A673 (cell line): ENCODE measurements at regions not wholly inside any gene's neighbourhood (a gene's known extent, or its start where the extent isn't known, plus 50 kb on each side); places are given as distances from the start of the nearest gene placed in this dataset.

Experiments used
- CTCF ChIP-seq: fragments of 300-800, 200-600 bp; sonication (generic); conservative IDR thresholded peaks from 2 replicates; pipeline ENCODE4 v1.5.1; 2017; ENCODE audit warnings: low read depth, mild to moderate bottlenecking, antibody characterized with exemption, low read length, moderate library complexity, mixed read lengths
- EZH2 ChIP-seq: fragments of 200-600 bp; sonication (generic); IDR thresholded peaks from 2 replicates; pipeline ENCODE4 v1.6.1; 2017; ENCODE audit warnings: borderline replicate concordance, low read depth, mild to moderate bottlenecking, mixed read lengths, antibody characterized with exemption, low read length; ENCODE audit not compliant: poor library complexity, severe bottlenecking

GRCh38 chr14:71753126-71753830, 179.0 kb upstream of the RGS6 start:
- TF ChIP-seq CTCF (peak; percentile 98), EZH2 (no peak)
